Testis (tissue), 2 donors: ENCODE measurements at regions not wholly inside any gene's neighbourhood (a gene's known extent, or its start where the extent isn't known, plus 50 kb on each side); places are given as distances from the start of the nearest gene placed in this dataset.

Experiments
- CTCF ChIP-seq, 3 experiments: fragments of 450-650 bp in 2 of 3; fragments of 200-600 bp in 1 of 3; sonication (generic) in 1 of 3; IDR thresholded peaks; one replicate each; pipeline ENCODE4 v1.5.1; 2016 to 2019; ENCODE audit warnings: antibody characterized with exemption in 3 of 3, mild to moderate bottlenecking in 2 of 3, moderate library complexity in 1 of 3
- POLR2A ChIP-seq: fragments of 450-650 bp; IDR thresholded peaks from one replicate; pipeline ENCODE4 v1.6.1; 2017; ENCODE audit warnings: antibody characterized with exemption, mild to moderate bottlenecking, moderate library complexity

GRCh38 chr2:187057466-187057865 is 208.5 kb upstream of the ZSWIM2 start:
- no peak for TF ChIP-seq CTCF (IDR thresholded peaks at IDR 0.05)
- no peak for TF ChIP-seq POLR2A
